ENCODE measurements at regions not wholly inside any gene's neighbourhood (a gene's known extent, or its start where the extent isn't known, plus 50 kb on each side); places are given as distances from the start of the nearest gene placed in this dataset.

DNA sequence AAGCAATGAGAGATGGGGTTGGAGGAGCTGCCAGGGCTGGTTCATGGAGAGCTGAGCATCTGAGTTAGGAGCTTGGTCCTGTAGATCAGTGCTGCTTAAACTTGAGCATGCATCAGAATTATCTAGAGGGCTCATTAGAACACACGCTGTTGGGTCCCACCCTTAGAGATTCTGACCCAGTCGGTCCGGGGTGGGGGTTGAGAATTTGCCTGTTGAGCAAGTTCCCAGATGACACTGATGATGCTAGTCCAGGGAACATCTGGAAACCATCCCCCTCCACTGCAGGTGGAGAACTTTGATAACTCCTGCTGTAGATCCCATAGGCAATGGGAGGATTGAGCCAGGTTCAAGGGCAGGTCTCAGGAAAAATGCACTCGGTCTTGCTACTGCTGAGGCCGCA lies 158.0 kb upstream of the KLF4 start:
- DNase-seq, result no peak

DNA sequence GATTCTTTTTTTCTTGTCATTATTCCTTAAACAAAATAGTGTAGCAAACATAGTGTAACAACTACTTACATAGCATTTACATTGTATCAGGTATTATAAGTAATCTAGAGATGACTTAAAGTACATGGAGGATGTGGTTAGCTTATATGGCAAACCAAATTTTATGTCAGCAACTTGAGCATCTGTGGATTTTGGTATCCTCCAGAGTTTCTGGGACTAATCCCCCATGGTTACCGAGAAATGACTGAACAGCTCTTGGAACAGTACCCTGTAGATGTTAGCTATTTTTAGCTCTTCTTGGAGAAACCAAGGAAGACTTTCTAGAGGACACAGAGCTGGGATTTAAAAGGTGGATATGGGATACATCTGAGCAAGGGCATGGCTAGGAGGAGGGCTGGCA lies 157.6 kb upstream of the KLF4 start:
- no peak for DNase-seq

DNA sequence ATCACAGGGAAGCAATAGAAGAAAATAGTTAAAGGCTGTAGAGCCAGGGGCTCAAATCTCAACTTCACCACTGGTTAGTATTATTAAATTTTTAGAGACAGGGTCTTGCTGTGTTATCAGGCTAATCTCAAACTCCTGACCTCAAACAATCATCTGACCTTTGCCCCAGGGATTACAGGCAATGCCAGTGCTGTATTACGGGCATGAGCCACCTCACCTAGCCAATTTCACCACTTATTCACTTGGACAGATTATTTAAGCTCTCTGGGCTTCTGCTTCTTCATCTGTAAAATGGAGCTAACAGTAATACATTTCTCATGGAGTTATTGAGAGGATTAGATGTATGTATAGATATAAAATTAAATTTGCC lies 155.9 kb upstream of the KLF4 start:
- DNase-seq, result no peak

DNA sequence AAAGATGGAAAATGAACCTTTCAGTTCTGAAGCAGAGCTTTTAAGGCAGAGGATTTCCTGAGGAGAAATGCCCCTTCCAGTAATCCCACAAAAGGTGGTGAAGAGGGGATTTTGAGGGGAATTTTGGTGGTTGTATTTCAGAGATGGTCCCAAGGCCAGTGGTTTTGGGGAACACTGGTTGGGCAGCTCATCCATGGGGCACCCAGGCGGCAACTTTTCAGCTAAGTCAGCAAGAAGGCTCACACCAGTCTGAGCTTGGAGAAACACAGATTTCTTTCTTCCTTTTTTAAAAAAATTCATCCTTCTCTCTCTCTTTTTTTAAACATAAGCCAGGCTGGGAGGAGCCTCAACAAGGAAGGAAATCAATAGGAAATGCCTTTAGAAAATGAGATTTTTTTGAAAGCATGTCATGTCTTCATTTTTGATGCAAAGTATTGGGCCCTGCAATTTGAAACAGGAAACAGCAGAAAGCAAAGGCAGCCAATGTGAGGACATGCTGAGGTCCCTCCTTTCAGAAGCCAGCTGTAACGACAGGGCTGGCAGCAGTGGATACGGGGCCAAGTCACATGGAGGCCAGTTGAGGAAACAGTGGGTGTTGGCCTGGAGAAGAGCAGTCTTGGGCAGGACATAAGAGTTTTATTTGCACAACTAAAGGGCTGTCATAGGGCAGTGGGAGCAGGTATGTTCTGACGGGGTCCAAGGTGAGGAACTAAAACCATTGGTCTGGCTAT lies 155.3 kb upstream of the KLF4 start:
- no peak for DNase-seq

DNA sequence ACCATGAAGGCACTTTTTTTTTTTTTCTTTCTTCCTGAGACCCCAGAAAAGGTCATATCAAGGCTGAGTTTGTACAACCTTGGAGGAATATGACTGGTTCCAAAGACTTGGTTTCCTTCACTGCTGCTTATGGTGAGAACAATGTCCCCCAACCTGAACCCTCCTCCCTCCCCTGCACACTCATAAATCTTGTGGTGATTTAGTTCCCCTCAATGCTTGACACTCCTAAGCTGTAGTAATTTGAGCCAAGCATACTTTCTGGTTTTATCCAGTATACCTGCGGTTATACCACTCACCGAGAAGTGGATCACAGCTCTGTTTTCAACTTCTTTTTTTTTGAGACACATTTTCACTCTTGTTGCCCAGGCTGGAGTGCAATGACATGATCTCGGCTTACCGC lies 149.9 kb upstream of the KLF4 start:
- no peak for DNase-seq

DNA sequence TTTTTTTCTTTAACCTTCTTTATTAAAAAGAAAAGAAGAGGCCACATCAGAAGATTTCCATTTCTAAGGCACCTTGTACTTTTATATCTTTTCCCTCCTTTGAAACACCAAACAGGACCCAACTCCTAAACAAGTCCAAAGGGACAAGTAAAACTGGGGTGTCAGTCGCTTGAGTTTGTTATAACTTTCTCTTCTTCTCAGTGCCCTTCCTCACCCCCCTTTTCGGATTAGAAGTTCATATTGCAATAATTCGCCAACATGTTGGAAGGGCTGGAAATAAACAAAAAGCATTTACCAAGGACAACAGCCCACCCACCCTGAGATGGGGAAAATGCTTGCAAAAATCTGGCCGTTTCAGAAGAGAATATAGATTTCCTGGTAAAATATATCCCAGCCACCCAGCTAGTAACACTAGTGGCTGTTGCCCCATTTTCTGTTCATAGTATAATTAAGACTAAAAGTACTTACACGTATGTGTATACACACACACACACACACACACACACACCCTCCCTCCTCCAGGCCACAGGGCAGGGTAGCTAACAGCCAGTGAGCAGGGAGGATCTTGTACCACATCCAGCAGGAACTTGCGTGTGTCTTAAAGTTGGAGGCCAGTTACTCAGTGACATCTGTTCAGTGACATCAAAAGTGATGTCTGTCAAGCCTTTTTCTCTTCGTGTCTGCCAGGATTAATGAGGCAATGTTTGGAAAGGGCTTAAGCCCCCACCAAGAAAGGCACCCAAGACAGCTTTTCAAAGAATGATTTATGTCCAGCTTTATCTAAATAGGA lies 149.1 kb upstream of the KLF4 start:
- DNase-seq, result no peak

DNA sequence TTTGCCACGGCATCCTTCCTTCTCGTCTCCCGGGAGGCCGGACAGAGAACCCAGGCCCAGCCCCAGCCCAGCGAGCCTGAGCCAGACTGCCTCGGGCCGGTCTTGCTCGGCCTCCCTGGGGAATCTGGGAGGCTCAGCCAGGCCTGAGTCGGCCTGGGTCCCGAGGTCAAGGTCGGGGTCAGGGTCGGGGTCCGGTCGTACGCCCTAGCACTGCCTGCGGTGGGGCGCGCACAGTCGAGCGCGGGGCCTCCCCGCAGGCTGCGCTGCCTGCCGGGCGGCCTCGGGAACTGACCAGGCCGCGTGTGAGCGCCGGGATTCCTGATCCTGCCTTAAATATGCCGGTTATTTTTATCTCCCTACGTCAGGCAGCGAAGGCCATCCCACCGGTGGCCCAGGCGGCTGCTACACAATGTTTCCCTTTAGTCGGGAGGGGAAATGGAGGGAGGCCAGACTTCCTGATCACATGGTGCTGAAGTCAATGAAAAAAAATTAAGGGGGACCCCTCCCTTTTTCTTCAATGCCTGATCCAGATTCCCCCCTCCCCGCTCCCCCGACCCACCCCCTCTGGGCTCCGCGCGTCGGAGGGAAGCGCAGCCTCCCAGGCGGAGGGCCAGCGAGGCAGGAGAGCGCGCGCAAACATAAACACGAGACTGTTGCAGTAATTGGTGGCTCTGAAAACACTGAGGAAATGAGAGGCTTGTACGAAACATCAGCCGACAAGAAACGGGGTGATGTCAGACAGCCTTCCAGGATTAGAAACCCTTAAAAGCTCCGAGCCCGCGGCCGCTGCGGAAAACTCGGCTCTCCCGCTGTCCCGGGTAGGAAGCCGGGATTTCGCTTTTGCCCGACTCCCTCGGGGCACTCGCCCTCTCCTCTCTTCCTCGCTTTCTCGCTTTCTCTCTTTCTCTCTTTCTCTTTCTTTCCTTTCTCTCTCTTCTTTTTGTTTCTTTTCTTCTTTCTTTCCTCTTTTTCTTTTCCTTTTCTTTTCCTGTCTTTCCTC lies 148.2 kb upstream of the KLF4 start:
- no peak for DNase-seq

DNA sequence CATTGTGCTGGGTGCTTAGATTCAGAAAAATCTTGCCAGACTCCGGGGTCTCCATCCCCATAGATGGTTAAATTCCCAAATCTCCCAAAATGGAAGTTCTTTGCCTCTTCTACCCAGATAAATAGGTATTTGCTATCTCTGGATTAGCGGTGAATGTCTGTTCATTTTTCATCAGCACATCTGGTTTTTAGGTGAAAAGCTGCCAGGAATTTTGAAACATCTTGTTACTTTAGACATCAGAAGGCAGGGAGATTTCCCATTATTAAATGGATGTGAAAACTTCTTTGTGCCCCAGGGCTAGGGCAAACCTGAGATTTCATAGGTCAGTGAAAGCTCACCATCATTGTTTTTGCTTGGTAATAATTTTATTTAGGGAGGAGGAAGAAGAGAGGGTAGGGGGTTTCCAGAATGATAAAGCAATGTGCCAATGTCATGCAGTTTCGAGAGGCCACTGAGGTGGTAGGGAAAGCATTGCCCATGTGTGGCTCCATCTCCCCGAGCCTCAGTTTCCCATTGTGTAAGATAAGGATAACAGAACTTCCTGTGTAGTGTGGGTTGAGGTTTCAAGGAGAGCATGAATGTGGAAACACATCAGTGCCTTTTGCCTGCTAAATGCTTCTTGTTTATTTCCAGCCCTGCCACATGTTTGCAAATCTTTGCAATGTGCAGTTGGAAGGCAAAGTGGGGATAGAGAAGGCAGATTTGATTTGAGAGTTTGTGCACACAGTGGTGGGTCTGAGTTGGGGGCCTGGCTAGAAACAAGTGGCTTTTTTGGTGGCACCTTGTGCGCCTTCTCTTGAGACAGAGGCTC lies 147.2 kb upstream of the KLF4 start:
- no peak for DNase-seq

DNA sequence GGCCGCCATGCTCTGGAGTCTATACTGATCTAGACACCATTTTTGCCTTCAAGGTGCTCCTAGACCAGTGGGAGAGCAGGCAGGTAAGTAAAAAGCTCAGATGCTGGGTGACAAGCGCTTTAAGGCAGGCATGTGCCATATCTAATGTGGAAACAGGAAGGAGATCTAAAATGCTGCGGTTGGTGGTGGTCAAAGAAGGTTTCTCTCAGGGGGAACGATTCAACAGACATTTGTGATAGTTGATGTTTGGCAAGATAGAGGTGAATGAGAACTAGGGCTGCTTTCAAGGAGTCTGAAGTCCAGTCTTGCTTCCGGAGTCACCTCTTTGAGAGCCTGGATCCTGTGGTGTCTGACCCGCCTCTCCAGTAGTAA lies 146.2 kb upstream of the KLF4 start:
- no peak for DNase-seq

DNA sequence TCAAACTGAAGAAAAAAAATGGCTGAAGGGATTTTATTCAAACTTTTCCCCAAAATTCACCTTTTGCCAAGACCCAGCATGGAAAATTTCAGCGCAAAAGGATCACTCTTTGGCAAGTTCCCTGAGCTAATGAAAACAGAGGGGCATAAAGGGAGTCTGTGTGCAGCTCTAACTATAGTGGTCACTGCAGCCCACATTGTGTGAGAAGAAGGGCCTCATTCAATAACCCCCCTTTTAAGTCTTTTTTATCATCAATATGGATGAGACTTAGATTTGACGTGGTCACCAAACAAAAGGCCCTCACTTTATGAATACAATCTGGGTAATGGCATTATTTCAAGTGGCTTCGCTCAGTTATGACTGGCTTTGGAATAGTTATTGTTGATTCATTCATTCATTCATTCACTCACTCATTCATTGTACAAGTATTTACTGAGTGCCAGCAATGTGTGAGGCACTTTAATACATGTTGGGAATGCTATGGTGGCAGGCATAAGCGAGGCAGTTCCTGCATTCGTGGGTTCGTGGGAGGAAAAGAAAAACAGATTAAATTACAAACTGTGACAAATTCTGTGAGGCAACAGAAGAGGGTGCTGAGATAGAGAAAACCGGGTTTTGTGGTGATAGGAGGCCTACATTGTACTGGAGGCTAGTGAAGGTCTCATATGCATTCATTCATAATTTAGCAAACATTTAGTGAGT lies 145.7 kb upstream of the KLF4 start:
- no peak for DNase-seq

DNA sequence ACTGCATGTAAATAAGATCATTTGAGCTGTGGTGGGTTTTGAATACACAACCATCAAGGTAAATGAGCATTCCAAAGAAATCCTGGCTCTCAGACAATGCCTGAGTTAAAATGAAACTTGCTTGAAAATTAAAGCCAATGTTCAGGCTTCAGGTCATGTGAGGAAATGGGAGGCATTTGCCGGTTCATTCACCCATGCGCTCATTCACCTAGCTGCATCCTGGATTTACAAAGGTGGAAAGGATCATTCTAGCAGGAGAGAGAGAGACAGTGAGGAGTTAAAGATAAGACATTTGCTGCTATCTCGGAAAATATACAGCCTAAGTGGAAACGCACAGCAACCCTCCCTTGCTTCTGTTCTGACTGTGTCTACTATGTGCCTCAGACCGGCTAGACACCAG lies 143.8 kb upstream of the KLF4 start:
- DNase-seq, result no peak

DNA sequence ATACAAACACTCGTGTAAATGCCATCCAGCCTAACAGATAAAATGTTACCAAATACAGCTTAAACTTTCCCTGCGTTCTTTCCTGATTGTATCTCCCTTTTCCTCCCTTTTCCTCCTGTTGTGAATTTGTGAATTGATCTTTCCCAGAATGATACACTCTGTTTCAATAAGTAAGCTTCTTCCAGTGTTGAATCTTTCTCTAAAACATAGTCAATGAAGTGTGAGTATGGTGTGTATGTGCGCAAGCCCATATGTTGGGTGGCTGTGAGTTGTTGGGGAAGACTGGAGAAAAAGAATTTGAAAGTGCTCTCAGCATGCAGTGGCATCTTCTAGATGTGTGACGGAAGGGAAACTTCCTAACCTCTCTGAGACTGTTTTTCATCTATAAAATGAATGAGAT lies 143.1 kb upstream of the KLF4 start:
- DNase-seq, result no peak

DNA sequence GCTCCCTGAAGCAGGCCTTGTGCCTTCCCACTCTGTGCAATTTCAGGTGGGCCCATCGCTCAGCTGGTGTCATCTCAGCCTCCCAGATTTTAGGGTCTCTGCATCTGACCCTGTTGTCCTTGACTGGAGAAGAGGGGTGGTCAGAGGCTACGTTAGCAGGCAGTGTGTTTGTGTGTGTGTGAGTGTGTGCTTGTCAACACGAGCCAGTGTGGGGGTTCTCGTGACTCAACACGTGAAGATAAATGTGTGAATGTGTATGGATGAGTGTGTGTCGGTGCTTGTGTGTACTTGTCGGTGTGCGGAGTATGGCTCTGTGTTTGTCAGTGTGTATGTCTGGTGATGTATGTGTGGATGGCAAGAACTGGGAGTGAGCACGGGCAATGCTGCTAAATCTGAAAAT lies 142.6 kb upstream of the KLF4 start:
- DNase-seq, result no peak

DNA sequence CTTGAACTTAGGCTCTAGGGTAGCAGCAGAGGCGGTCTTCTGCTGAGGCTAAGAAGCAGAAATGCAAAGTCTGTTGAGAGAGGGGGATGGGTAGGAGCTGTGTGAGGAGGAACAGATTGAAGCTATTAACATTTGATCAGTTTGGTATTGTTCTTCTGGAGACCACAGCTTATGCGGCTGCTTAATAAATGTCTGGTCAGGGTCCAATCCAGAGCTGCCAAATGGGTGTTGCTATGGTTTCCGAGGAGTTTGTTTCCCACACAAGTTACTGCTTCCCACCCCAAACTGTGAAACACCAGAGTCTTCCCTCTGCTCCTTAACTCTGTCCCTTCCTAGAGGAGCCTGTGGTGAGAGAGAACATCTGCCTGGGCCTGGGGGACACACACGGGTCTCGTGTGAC lies 142.2 kb upstream of the KLF4 start:
- no peak for DNase-seq

DNA sequence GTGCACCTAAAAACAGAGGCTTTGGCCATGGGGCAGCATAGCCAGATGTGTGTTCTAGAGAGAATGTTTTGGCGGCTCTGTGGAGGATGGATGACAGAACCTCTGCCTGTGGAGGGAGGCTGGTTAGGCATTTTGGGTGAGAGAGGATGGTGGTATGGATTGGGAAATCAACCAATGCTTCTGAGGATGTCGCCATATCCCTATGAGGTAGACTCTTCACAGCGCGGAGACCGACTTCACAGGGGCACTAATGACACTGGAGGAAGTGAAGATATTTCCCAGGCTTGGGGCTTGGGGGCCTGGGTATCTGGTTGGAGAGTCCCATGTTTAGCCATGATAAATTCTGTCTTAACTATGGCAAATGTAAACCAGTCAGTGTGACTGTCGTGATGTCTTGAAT lies 140.6 kb upstream of the KLF4 start:
- no peak for DNase-seq

DNA sequence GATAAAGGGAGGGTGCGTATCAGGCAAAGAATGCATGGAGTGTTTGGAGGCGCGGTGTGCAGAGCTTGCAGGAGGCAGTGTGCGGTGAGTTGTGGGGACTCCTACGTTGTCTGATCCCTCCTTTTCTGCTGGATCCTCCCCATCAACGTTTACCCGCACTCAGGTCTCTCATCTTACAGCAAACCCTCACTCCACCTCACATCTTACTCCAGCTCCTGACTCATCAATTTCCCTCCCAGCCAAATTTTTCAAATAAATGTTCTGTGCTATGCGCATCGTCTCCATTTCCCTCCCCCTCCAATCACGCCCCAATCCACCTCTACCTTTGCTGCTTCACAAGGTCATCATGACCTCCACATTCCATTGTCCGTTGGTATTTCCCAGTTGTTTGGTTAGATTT lies 138.9 kb upstream of the KLF4 start:
- no peak for DNase-seq

DNA sequence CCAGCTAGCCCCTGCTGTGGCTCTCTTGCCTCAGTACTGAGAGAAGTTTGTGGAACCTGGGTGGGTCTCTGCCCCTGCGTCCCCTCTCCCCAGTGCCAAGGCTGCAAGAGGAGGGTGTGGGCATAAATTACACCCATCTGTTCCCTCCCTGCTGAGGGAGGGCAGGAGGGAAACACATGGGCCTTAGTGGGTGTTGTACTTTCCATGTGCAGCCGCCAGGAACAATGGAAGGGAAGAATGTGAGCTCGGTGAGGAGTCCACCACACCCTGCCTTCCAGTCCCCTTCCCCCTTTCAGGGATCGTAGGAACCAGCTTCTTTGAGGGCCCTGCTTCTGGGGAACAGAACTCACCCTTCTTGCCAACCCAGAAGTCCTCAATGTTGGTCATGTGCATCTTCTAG lies 138.2 kb upstream of the KLF4 start:
- DNase-seq, result no peak

DNA sequence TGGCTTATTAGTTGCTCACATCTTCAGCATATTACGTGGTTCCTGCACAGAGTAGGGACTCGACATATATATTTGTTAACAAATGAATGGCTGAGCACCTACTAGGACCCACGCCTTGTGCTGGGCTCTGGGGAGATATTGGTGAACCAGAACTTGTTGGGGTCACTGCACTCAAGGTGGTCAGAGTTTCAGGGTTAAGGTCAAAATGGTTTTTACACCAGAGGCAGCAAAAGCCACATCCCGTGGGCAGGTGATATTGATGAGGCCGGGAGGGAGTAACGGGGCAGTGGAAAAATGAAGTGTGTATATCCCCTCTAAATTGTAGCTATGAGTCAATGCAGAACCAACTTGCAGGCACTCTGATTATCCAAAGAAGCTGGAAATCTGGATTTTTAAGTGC lies 136.5 kb upstream of the KLF4 start:
- DNase-seq, result no peak

DNA sequence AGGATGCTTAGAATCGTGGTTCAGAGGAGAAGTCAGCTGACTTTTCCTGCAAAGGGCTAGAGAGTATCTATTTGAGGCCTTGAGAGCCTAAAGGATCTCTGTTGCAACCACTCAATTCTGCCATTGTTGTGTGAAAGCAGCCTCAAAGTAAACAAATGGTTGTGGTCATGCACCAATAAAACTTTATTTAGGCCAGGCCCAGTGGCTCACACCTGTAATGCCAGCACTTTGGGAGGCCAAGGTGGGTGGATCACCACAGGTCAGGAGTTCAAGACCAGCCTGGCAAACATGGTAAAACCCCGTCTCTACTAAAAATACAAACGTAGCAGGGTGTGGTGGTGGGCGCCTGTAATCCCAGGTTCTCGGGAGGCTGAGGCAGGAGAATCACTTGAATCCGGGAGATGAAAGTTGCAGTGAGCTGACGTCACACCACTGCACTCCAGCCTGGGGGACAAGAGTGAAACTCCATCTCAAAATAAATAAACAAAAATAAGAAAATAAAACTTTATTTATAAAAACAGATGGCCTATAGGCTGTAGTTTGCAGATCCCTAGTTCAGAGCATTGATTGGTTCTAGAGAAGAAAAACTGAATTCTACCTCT lies 135.9 kb upstream of the KLF4 start:
- DNase-seq, result no peak

DNA sequence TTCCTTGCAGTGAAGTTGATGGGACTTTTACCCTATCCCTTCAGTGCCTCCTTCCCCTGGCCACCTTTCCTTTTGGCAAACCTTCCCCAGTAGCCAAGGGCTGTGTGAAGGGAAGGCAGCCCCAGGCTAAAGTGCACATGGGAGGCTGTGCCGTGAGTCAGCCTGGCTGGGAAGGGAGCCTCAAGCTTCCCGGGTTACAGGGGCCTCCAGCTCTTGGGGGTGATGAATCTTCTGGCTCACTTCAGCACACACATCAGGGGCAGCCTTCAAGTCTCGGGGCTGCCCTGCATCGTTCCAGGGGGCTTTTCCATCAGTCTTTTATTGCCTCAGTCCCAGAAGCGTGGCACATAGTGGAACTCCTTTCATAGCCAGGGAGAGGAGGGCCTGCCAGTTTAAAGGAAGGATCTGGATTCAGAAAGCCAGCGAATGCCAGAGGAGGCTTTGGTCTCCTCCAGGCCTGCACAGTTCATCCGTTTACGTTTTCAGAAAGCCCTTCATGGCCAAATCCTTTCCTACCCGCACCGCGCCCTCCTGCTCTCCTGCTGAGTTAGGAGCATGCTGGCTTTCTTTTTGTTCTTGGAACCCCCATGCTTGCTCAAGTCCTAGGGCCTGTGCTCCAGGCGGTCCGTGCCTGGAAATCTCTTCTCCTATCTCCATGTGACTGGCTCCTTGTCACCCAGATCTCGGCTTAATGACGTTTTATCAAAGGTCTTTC lies 134.8 kb upstream of the KLF4 start:
- no peak for DNase-seq

DNA sequence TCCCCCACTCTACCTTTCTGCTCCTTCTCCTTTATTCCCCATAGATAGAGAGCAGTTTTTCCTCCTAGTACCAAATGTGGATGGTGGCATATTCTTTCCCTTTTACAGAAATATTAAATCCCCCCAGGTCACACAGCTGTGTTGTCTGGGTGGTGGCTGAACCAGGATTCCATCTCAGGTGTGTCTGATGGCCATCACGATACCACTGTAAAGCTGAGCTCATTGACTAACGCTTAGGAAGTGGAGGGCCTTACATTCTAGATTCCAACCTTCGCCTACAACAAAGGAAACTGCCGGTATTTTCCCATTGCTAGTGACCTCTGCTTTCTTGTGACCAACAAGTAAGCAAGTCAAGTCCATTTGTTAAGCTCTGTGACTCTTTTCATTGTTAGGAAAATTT lies 131.9 kb upstream of the KLF4 start:
- DNase-seq, result no peak
